Gastroesophageal sphincter (tissue), 4 donors: ENCODE measurements at regions not wholly inside any gene's neighbourhood (a gene's known extent, or its start where the extent isn't known, plus 50 kb on each side); places are given as distances from the start of the nearest gene placed in this dataset.

Experiments used
- ATAC-seq: fragments of 150-250 bp; one replicate; pipeline ENCODE4 v1.9.1; 2016; ENCODE audit warnings: mild to moderate bottlenecking, moderate library complexity
- H3K27ac ChIP-seq, 4 donors: fragments of 200-600 bp; sonication (generic) in 3 of 4; 1 replicate in 3 of 4; 2 replicates in 1 of 4; pipeline ENCODE4 v1.5.1; 2016 to 2019
- H3K27me3 ChIP-seq: fragments of 200-600 bp; sonication (generic); one replicate; pipeline ENCODE4 v1.5.1; 2019
- H3K36me3 ChIP-seq, 2 donors: fragments of 200-600 bp; sonication (generic); one replicate each; pipeline ENCODE4 v1.5.1; 2019; ENCODE audit warnings: control low read depth in 1 of 2
- H3K4me1 ChIP-seq, 3 donors: fragments of 200-600 bp; sonication (generic); 1 replicate in 2 of 3; 2 replicates in 1 of 3; pipeline ENCODE4 v1.5.1; 2016 to 2019; ENCODE audit warnings: control low read depth in 2 of 3
- H3K4me3 ChIP-seq, 2 donors: fragments of 200-600 bp; sonication (generic); one replicate each; pipeline ENCODE4 v1.5.1; 2019; ENCODE audit warnings: mild to moderate bottlenecking in 1 of 2, moderate library complexity in 1 of 2
- H3K9me3 ChIP-seq, 3 donors: fragments of 200-600 bp; sonication (generic); one replicate each; pipeline ENCODE4 v1.5.1; 2017 to 2019; ENCODE audit warnings: control low read depth in 2 of 3
- EP300 ChIP-seq: sonication (generic); formaldehyde crosslinking; IDR thresholded peaks from one replicate; pipeline ENCODE4 v1.6.1; 2017; ENCODE audit warnings: antibody characterized with exemption, mild to moderate bottlenecking
- POLR2A ChIP-seq, 2 donors: fragments of 450-650 bp; IDR thresholded peaks; one replicate each; pipeline ENCODE4 v1.6.1; 2017; ENCODE audit warnings: antibody characterized with exemption in 2 of 2, mild to moderate bottlenecking in 2 of 2, moderate library complexity in 1 of 2
- POLR2AphosphoS5 ChIP-seq: sonication (generic); formaldehyde crosslinking; IDR thresholded peaks from one replicate; pipeline ENCODE4 v1.6.1; 2017; ENCODE audit warnings: antibody characterized with exemption
- WGBS, 2 donors: methylation state at CpG; one replicate each; pipeline ENCODE4 v1.1.5; 2018; ENCODE audit warnings: low coverage in 1 of 2; 5-methylcytosine and 5-hydroxymethylcytosine counted together
- TF ChIP-seq, protein P1 (sequence below), 4 experiments: fragments of 200-600 bp in 2 of 4; fragments of 450-650 bp in 2 of 4; sonication (generic) in 1 of 4; IDR thresholded peaks; one replicate each; pipeline ENCODE4 v1.5.1; 2017 to 2019; ENCODE audit warnings: antibody characterized with exemption in 4 of 4, mild to moderate bottlenecking in 2 of 4, moderate library complexity in 2 of 4

DNA sequence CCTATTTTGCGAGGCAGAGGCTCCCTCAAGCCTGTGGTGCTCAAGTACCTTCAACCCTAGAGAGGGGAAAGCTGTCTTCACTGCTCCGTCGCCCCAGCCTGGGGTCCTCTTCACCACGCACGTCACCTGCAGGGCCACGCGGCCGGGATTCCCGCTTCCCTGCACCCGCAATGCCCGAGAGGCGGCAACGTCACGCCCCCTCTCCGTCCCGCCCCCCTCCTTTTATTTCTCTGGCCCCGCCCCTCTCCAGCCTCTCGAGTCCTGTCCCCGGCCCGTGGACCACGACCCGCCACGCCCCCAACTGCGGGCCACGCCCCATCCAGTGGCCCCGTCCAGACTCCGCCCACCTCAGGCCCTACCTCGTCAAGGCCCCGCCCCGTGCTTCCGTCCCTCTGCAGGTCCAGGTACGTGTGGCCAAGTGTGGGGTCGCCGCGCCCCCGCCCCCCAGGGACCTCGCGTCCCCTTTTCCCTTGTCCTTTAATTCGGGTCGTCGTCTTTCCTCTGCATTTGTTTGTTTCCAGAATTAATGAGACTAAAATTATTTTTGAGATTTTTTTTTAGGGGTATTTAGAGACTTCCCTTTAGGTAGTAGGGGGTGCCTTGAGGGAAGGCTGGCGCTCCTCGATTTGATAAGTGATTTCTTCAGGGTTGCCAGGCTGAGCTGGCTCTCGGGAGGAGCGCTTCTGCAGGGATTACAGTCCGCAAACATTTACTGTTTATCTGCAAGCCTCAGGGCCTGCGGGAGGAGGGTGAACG lies 69.8 kb upstream of the BAIAP2L1 start:
- Histone ChIP-seq H3K4me1 (peaks cover 0 to 10% (median 5%) of the 10 kb centered on the region in 3 donors), H3K4me3 (peak overlapping the region in 1 of 2 donors; percentile 26), H3K9me3 (peaks cover 0 to 20% (median 0%) of the 10 kb centered on the region in 3 donors), H3K27me3 (peaks cover 69% of the 10 kb centered on the region), H3K27ac (no peak overlapping the region), H3K36me3 (no peaks in the 10 kb centered on the region)
- no peak for ATAC-seq
- TF ChIP-seq, protein P1, sequence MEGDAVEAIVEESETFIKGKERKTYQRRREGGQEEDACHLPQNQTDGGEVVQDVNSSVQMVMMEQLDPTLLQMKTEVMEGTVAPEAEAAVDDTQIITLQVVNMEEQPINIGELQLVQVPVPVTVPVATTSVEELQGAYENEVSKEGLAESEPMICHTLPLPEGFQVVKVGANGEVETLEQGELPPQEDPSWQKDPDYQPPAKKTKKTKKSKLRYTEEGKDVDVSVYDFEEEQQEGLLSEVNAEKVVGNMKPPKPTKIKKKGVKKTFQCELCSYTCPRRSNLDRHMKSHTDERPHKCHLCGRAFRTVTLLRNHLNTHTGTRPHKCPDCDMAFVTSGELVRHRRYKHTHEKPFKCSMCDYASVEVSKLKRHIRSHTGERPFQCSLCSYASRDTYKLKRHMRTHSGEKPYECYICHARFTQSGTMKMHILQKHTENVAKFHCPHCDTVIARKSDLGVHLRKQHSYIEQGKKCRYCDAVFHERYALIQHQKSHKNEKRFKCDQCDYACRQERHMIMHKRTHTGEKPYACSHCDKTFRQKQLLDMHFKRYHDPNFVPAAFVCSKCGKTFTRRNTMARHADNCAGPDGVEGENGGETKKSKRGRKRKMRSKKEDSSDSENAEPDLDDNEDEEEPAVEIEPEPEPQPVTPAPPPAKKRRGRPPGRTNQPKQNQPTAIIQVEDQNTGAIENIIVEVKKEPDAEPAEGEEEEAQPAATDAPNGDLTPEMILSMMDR (IDR thresholded peaks at IDR 0.05) = no peak
- WGBS, 2 donors = 5 to 12% methylated on average over 17 of the region's 48 CpGs

DNA sequence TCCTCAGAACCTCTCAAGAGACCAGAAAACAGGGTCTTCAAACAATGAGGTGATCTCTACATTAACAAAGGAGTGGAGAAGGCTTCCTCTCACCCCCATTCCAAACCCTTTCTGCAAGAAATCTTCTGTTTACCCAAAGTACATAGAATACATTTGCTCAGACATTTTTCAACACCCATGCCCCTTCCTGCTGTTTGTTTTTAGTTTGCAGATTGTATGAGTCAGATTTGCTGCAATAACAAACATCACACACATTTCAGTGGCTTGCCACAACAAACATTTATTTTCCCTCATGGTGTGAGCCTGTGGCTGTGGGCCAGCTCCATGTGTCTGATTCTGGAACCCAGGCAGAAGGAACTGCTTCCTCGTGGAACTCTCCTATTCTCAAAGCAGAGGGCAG lies 68.2 kb upstream of the BAIAP2L1 start:
- no peak for ATAC-seq
- no peak overlapping the region for H3K27ac ChIP-seq
- WGBS, 2 donors = 71 to 100% methylated on average over 1 of the region's 1 CpG
- peaks cover 69% of the 10 kb centered on the region for H3K27me3 ChIP-seq
- H3K4me3 ChIP-seq = no peak overlapping the region
- peaks cover 0 to 20% (median 0%) of the 10 kb centered on the region in 3 donors for H3K9me3 ChIP-seq
- H3K4me1 ChIP-seq = peaks cover 0 to 10% (median 5%) of the 10 kb centered on the region in 3 donors
- no peaks in the 10 kb centered on the region for H3K36me3 ChIP-seq
- TF ChIP-seq EP300 (no peak), POLR2AphosphoS5 (no peak), POLR2A (IDR thresholded peaks at IDR 0.05) (no peak)
- TF ChIP-seq, protein P1 (IDR thresholded peaks at IDR 0.05) = no peak

DNA sequence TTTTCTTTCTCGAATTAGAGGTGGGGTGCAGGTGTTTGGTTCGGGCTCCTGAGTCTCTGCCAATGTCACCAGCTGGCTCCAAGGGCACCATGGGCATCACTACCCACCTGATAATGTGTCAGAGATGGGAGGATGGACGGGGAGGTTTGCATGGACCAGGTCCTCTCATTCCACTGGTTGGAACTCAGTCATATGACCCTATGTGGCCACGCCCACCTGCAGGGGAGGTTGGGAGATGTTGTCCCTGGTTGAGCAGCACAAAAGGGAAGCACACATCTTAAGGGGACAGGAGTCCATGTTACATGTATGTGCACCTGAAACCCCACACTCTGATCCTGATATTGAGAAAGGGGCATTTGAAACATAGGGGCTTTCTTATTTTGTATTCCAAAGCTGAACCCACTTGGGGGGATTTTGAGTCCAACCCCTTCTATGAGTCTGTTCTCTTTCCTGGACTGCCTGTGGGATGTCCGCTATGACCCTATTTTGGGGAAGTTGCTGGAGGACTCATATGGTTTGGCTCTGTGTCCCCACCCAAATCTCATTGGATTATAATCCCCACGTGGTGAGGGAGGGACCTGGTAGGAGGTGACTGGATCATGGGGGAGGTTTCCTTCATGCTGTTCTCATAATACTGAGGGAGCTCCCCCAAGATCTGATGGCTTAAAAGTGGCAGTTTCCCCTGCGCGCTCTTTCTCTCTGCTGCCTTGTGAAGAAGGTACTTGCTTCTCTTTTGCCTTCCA lies 66.9 kb upstream of the BAIAP2L1 start:
- peaks cover 70% of the 10 kb centered on the region for H3K27me3 ChIP-seq
- H3K4me1 ChIP-seq = peaks cover 0 to 10% (median 5%) of the 10 kb centered on the region in 3 donors

DNA sequence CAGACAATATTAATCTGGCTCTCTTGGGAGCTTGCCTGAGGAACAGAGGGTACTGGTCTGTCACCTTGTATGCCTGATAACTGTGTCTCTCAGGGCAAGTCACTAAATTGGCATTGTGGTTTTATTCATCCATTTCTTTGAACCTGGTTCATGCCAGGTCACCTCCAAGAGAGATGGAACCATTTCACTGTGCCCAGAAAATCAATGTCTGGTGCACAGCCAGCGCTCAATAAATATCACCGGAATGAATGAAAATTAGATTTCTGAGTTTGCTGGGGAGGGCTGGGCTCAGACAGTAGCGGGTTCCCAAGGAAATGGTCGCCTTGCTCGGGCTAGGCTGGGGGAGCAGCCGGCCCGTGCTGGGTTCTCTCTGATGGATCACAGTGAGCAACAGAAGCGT lies 64.1 kb upstream of the BAIAP2L1 start:
- Histone ChIP-seq H3K36me3 (no peaks in the 10 kb centered on the region), H3K27me3 (peaks cover 51% of the 10 kb centered on the region), H3K9me3 (peaks cover 0 to 12% (median 0%) of the 10 kb centered on the region in 3 donors), H3K4me3 (no peak overlapping the region), H3K27ac (no peak overlapping the region), H3K4me1 (no peaks in the 10 kb centered on the region)
- 83 to 88% methylated on average over 4 to 8 of the region's 8 CpGs for WGBS, 2 donors
- TF ChIP-seq EP300 = no peak
- no peak for TF ChIP-seq POLR2A (IDR thresholded peaks at IDR 0.05)
- TF ChIP-seq, protein P1 (IDR thresholded peaks at IDR 0.05) = no peak
- TF ChIP-seq POLR2AphosphoS5 = no peak
- ATAC-seq = no peak

More for the DNA sequence above, 66.9 kb upstream of the BAIAP2L1 start:
- no peak overlapping the region for H3K27ac ChIP-seq
- 80 to 93% methylated on average over 3 to 4 of the region's 8 CpGs for WGBS, 2 donors
- no peaks in the 10 kb centered on the region for H3K36me3 ChIP-seq
- peaks cover 0 to 20% (median 0%) of the 10 kb centered on the region in 3 donors for H3K9me3 ChIP-seq
- TF ChIP-seq EP300 = no peak
- H3K4me3 ChIP-seq = no peak overlapping the region
- no peak for ATAC-seq

DNA sequence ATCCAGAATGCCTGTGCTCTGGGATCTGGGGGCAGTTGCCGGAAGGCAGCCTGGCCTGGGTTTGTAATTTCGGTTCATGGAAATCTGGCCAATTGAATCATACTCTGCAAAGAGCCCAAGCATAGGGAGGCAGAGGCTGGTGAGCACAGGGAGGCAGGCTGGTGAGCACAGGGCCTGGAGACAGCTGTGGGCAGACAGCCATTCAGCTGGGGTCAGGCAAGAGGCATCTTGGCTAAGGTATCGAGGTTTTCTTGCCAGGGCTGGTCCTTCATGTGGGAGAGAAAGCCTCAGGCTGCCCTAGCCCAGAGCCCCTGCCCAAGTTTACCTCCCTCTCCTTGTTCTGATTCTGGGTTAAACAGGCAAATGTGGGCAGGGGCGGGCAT lies 63.7 kb upstream of the BAIAP2L1 start:
- no peak for ATAC-seq
- 40 to 70% methylated on average over 1 to 2 of the region's 4 CpGs for WGBS, 2 donors
- Histone ChIP-seq H3K27me3 (peaks cover 46% of the 10 kb centered on the region), H3K36me3 (no peaks in the 10 kb centered on the region), H3K4me1 (no peaks in the 10 kb centered on the region), H3K9me3 (peaks cover 0 to 10% (median 0%) of the 10 kb centered on the region in 3 donors), H3K27ac (no peak overlapping the region), H3K4me3 (no peak overlapping the region)
- TF ChIP-seq POLR2A (IDR thresholded peaks at IDR 0.05) = no peak
- TF ChIP-seq POLR2AphosphoS5 = no peak
- TF ChIP-seq EP300 = no peak
- TF ChIP-seq, protein P1 (IDR thresholded peaks at IDR 0.05) = no peak
